H1 (cell line): ENCODE measurements at regions not wholly inside any gene's neighbourhood (a gene's known extent, or its start where the extent isn't known, plus 50 kb on each side); places are given as distances from the start of the nearest gene placed in this dataset.

ENCODE experiments used
- ASH2L ChIP-seq: fragments of 200-600, 300-600 bp; sonication (generic); IDR thresholded peaks from one replicate; pipeline ENCODE4 v1.7.1; 2017; ENCODE audit warnings: low read length
- ATF3 ChIP-seq: IDR thresholded peaks from 2 replicates; pipeline ENCODE4 v1.6.1; 2011; ENCODE audit warnings: low read depth, mild to moderate bottlenecking, low read length; ENCODE audit not compliant: insufficient read depth
- CEBPB ChIP-seq: IDR thresholded peaks from 2 replicates; pipeline ENCODE4 v1.6.1; 2012; ENCODE audit warnings: low read depth, low read length
- CHD7 ChIP-seq: fragments of 300-600 bp; sonication (generic); IDR thresholded peaks from 2 replicates; pipeline ENCODE4 v1.7.1; 2012; ENCODE audit warnings: low read length, moderate library complexity, mild to moderate bottlenecking, inconsistent platforms; ENCODE audit not compliant: insufficient replicate concordance
- CREB1 ChIP-seq: IDR thresholded peaks from 2 replicates; pipeline ENCODE4 v1.6.1; 2012; ENCODE audit warnings: inconsistent platforms
- CTCF ChIP-seq, 3 experiments: IDR thresholded peaks; 1 replicate in 2 of 3; 2 replicates in 1 of 3; pipeline versions ENCODE4 v1.5.1 to v1.6.1; 2011; ENCODE audit warnings: low read length in 3 of 3, mild to moderate bottlenecking in 3 of 3, inconsistent platforms in 2 of 3, low read depth in 1 of 3, moderate library complexity in 1 of 3; ENCODE audit not compliant: insufficient read depth in 1 of 3; ENCODE audit errors: control extremely low read depth in 1 of 3
- EP300 ChIP-seq, 2 experiments: IDR thresholded peaks; 1 replicate in 1 of 2; 2 replicates in 1 of 2; pipeline ENCODE4 v1.6.1; 2011 to 2012; ENCODE audit warnings: low read depth in 2 of 2, low read length in 2 of 2, mild to moderate bottlenecking in 2 of 2, borderline replicate concordance in 1 of 2, inconsistent platforms in 1 of 2, moderate library complexity in 1 of 2
- EZH2 ChIP-seq: fragments of 200-600 bp; sonication (generic); IDR thresholded peaks from 2 replicates; pipeline ENCODE4 v1.7.1; 2012; ENCODE audit warnings: low read depth, mild to moderate bottlenecking, moderate library complexity, low read length, inconsistent platforms; ENCODE audit not compliant: severe bottlenecking
- GABPA ChIP-seq: IDR thresholded peaks from 2 replicates; pipeline ENCODE4 v1.6.1; 2011; ENCODE audit warnings: mild to moderate bottlenecking, low read length, moderate library complexity, borderline replicate concordance; ENCODE audit not compliant: insufficient read depth
- RAD21 ChIP-seq, 2 experiments: IDR thresholded peaks in 1 of 2; conservative IDR thresholded peaks in 1 of 2; 2 replicates each; pipeline ENCODE4 v1.6.1; 2011; ENCODE audit warnings: low read depth in 2 of 2, low read length in 2 of 2, improper control_type of control experiment in 1 of 2, inconsistent platforms in 1 of 2, mild to moderate bottlenecking in 1 of 2, moderate library complexity in 1 of 2
- SAP30 ChIP-seq: fragments of 300-600 bp; sonication (generic); IDR thresholded peaks from 2 replicates; pipeline ENCODE4 v1.7.1; 2012; ENCODE audit warnings: low read length, moderate library complexity, mild to moderate bottlenecking, inconsistent platforms; ENCODE audit not compliant: insufficient read depth, insufficient replicate concordance
- ZNF274 ChIP-seq: IDR thresholded peaks from 2 replicates; pipeline ENCODE4 v1.7.0; 2012; ENCODE audit warnings: low read length, borderline replicate concordance; ENCODE audit errors: extremely low read depth

GRCh38 chr4:77538574-77539157, 67.0 kb upstream of the CXCL13 start:
- TF ChIP-seq CTCF (IDR thresholded peaks at IDR 0.05; ENCODE audit: control extremely low read depth in 1 of 3, insufficient read depth in 1 of 3, low read depth in 1 of 3, low read length in 3 of 3) (no peak), ASH2L (no peak), EP300 (IDR thresholded peaks at IDR 0.05; ENCODE audit: borderline replicate concordance in 1 of 2, low read depth in 2 of 2, low read length in 2 of 2) (no peak), ATF3 (no peak), CEBPB (no peak), SAP30 (no peak), CREB1 (no peak), RAD21 (IDR thresholded peaks at IDR 0.05 in 1 of 2, conservative IDR thresholded peaks at IDR 0.05 in 1 of 2; ENCODE audit: low read depth in 2 of 2, low read length in 2 of 2) (no peak), CHD7 (no peak), EZH2 (no peak), ZNF274 (no peak), GABPA (no peak)
